ENCODE measurements at regions not wholly inside any gene's neighbourhood (a gene's known extent, or its start where the extent isn't known, plus 50 kb on each side); places are given as distances from the start of the nearest gene placed in this dataset.
A peak's percentile ranks its signal among the peaks of the same experiment; 100 is the strongest.

DNA sequence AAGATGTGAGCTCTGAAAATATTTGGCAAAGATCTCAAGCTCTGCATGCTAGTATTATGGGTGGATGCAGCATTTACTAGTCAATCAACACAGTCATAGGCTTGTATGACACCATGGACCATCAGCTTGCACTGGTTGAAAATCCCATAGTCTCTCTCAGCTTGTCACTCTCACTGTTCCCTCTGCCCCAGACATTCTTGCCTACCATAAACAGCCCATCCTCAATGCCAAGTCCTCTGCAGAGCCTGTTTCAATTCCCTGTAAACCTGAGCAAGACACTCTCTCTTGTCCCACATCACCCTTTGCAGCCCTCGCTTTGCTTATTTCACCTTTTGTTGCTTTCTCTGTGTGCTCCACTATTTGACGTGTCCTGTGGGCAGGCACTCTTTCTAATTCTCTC lies 264.6 kb downstream of the ICE1 start:
- Histone ChIP-seq H3K27ac (no peak overlapping the region), H3K9me3 (no peaks in the 10 kb centered on the region), H3K4me1 (no peaks in the 10 kb centered on the region), H3K4me3 (no peak overlapping the region), H3K36me3 (no peaks in the 10 kb centered on the region), H3K27me3 (no peaks in the 10 kb centered on the region)
- TF ChIP-seq EP300 (IDR thresholded peaks at IDR 0.05), result no peak
- TF ChIP-seq POLR2AphosphoS5 (IDR thresholded peaks at IDR 0.05), result no peak
- TF ChIP-seq, protein P1, sequence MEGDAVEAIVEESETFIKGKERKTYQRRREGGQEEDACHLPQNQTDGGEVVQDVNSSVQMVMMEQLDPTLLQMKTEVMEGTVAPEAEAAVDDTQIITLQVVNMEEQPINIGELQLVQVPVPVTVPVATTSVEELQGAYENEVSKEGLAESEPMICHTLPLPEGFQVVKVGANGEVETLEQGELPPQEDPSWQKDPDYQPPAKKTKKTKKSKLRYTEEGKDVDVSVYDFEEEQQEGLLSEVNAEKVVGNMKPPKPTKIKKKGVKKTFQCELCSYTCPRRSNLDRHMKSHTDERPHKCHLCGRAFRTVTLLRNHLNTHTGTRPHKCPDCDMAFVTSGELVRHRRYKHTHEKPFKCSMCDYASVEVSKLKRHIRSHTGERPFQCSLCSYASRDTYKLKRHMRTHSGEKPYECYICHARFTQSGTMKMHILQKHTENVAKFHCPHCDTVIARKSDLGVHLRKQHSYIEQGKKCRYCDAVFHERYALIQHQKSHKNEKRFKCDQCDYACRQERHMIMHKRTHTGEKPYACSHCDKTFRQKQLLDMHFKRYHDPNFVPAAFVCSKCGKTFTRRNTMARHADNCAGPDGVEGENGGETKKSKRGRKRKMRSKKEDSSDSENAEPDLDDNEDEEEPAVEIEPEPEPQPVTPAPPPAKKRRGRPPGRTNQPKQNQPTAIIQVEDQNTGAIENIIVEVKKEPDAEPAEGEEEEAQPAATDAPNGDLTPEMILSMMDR (IDR thresholded peaks at IDR 0.05), result no peak
- TF ChIP-seq POLR2A (IDR thresholded peaks at IDR 0.05), result no peak
- 89 to 94% methylated on average over 2 of the region's 2 CpGs for WGBS, 2 donors (ENCODE audit: low coverage in 1 of 2)
- ATAC-seq, result no peak

DNA sequence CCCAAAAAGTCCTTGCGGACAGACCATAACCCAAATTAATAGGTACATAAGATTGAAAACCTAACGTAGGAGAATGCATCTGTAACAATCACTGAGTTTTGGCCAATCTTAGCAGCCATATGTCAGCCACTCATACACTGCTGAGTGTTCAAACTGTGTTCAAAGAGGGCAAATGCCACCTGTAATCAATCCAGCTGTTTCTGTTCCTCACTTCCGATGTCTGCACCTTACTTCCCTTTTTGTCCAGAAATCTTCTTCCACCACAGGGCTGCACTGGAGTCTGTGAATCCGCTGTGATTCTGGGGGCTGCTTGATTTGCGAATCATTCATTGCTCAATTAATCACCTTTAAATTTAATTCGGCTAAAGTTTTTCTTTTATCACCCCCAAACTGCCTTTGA lies 263.9 kb downstream of the ICE1 start:
- H3K27ac ChIP-seq, result no peak overlapping the region
- no peaks in the 10 kb centered on the region for H3K9me3 ChIP-seq
- no peaks in the 10 kb centered on the region for H3K36me3 ChIP-seq
- no peak for ATAC-seq
- H3K4me1 ChIP-seq, result no peaks in the 10 kb centered on the region
- 85 to 88% methylated on average over 5 to 6 of the region's 6 CpGs for WGBS, 2 donors (ENCODE audit: low coverage in 1 of 2)
- TF ChIP-seq POLR2AphosphoS5 (IDR thresholded peaks at IDR 0.05) (no peak), POLR2A (IDR thresholded peaks at IDR 0.05) (no peak), EP300 (IDR thresholded peaks at IDR 0.05) (no peak)
- TF ChIP-seq, protein P1 (IDR thresholded peaks at IDR 0.05), result no peak
- no peaks in the 10 kb centered on the region for H3K27me3 ChIP-seq
- no peak overlapping the region for H3K4me3 ChIP-seq

DNA sequence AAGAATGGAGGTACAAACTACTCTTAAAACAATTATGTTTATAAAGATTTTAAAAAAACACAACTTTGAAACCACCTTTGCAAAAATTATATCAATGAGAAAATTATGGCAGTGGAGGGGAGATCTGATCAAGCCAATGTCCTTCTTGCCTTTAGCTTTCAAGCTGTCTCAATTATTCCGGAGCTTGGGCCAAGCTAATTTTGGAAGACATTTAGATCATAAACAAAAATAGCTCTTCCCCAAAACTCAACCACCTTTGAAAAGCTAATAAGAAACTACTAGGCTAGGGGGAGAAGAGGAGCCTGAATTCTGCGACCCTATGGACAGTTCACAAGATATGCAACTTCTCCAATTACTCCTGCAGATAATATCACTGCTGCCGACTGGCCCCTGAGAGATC lies 263.3 kb downstream of the ICE1 start:
- Histone ChIP-seq H3K4me3 (no peak overlapping the region), H3K9me3 (no peaks in the 10 kb centered on the region), H3K36me3 (no peaks in the 10 kb centered on the region), H3K27ac (no peak overlapping the region), H3K4me1 (no peaks in the 10 kb centered on the region), H3K27me3 (no peaks in the 10 kb centered on the region)
- TF ChIP-seq, protein P1 (IDR thresholded peaks at IDR 0.05), result no peak
- TF ChIP-seq POLR2A (IDR thresholded peaks at IDR 0.05), result no peak
- whole genome bisulfite sequencing, 2 donors (ENCODE audit: low coverage in 1 of 2), result 63 to 89% methylated on average over 2 to 3 of the region's 3 CpGs
- ATAC-seq, result no peak

DNA sequence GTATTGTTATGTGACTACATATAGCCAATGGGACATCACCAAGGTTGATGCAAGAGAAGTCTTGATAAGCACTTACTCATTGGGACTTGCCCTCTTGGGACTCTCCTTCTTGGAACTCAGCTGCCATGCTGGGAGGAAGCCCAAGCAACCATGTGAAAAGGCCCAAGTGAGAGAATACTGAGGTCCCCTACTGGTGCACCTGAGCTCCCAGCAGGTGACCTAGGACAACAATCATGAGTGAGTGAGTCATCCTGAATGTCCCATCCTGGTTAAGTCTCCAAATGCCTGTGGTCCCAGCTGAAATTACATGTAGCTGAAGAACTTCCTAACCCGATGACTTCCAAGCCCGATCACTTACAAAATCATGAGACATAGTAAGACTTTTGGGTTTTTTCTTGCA lies 260.7 kb downstream of the ICE1 start:
- Histone ChIP-seq H3K4me3 (no peak overlapping the region), H3K27me3 (no peaks in the 10 kb centered on the region), H3K27ac (no peak overlapping the region), H3K9me3 (no peaks in the 10 kb centered on the region), H3K36me3 (no peaks in the 10 kb centered on the region), H3K4me1 (no peaks in the 10 kb centered on the region)
- no peak for ATAC-seq
- TF ChIP-seq, protein P1 (IDR thresholded peaks at IDR 0.05), result no peak
- no peak for TF ChIP-seq EP300 (IDR thresholded peaks at IDR 0.05)
- TF ChIP-seq POLR2A (IDR thresholded peaks at IDR 0.05), result no peak
- no peak for TF ChIP-seq POLR2AphosphoS5 (IDR thresholded peaks at IDR 0.05)
- WGBS, 2 donors (ENCODE audit: low coverage in 1 of 2), result 67 to 92% methylated on average over 2 of the region's 2 CpGs

DNA sequence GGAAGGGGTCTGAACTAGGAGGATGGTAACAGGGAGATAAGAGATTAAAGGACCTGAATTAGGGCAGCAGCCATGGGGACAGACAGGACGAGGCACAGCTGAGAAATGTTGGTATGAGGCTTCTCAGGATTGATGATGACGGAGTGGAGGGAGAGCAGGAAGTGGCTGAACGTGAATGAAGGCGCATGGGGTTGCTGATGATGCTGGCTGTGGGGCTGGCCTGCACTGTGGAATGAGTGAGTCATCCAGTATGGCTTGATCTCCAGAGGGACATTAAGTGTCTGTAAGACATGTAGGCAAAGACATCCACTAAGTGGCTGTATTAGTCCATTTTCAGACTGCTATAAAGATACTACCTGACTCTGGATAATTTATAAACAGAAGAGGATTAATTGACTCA lies 256.4 kb downstream of the ICE1 start:
- TF ChIP-seq POLR2AphosphoS5 (IDR thresholded peaks at IDR 0.05) (no peak), POLR2A (IDR thresholded peaks at IDR 0.05) (no peak), EP300 (IDR thresholded peaks at IDR 0.05) (no peak)
- TF ChIP-seq, protein P1 (IDR thresholded peaks at IDR 0.05), result no peak
- Histone ChIP-seq H3K9me3 (no peaks in the 10 kb centered on the region), H3K4me1 (no peaks in the 10 kb centered on the region), H3K36me3 (no peaks in the 10 kb centered on the region), H3K27me3 (no peaks in the 10 kb centered on the region), H3K4me3 (no peak overlapping the region), H3K27ac (no peak overlapping the region)
- WGBS, 2 donors (ENCODE audit: low coverage in 1 of 2), result 45 to 55% methylated on average over 4 of the region's 4 CpGs
- peak; percentile 50 for ATAC-seq

Data from gastroesophageal sphincter (tissue), 4 donors.